HG02870 (cell line): ENCODE measurements at regions not wholly inside any gene's neighbourhood (a gene's known extent, or its start where the extent isn't known, plus 50 kb on each side); places are given as distances from the start of the nearest gene placed in this dataset.

Source experiments
- ATAC-seq: cut with Tn5 transposase; IDR thresholded peaks from one replicate; pipeline ENCODE4 v1.9.1; 2021; ENCODE audit warnings: mild to moderate bottlenecking, moderate library complexity; ENCODE audit not compliant: unreplicated experiment

DNA sequence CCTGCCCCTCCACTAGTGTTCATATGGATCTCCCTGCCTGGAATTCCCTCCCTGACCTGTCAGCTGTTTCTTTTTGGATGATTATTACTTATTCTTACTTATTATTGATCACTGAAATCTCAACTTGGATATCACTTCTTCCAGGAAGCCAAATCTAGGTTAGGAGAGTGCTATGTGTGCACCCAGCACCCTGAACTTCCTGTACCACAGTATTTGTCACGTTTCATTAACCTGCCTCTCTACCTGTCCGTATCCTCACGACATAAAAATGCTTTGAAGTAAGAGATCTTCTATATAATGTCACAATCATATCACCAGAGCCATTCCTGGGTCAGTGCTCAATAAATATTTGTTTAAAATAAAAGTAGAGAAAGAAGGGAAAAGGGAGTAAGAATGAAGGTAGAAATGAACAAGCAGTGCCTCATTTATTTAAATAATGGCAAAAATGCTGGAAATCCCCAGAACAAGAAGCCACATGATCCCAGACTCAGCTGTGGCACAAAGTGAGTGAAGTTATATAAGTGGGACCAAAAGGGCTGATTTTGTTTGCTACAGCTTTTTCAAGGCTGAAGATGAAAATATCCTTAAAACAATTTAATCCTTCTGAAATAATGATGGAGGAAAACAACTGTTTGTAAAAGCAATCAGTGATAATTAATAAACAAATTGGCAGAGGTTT lies 88.0 kb upstream of the MANEA start:
- no peak for ATAC-seq

- ATAC-seq, result no peak
These were observed 80.4 kb upstream of the MANEA start for GRCh38 chr6:95496769-95497426.

DNA sequence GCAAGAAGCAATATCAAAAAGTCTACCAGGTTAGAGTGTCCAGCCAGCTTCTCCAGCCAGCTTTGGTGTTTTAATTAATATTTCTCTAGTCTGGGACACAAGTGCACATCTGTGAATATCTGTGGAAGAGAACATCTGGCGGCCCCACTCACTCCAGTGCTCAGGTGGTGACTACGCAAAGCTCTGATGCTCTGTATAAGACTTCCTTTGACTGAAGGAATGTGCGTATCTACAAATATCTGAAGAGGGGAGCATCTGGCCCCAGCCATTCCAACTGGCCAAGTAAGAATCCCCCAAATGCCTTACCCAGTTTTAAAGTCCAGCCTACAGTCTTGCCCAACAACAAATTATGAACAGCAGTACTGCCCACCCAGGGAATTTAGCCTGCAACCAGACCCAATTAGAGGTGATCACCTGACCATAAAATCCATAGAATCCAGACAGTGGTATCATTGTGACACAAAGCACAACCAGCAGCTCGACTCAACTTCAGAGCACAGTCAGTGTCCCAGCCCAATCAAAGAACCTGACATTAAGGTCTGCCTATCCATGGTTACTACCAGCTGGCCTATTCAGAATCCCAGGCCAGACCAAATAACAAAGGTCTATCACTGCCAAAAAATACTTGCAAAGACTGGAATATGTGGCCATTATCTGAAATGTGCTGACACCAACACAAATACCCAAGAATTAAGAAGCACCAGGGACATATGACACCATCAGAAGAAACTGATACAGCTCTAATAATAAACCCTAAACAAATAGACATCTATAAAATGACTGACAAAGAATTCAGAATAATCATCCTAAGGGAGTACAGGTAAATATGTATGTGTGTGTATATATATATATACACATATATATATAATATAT lies 76.1 kb upstream of the MANEA start:
- no peak for ATAC-seq

DNA sequence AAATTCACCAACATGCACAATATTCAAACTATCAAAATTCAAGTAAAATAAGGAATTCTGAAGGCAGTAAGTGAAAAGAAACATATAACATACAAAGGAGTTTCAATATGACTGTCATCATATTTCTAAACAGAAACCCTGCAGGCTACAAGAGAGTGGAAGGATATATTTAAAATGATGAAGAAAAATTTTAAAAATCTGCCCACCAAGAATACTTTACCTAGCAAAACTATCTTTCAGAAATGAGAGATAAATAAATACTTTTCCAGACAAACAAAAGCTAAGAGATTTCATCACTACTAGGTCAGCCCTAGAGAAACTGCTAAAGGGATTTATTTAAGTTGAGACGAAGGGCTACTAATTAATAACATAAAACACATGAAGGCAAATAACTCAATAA lies 73.8 kb upstream of the MANEA start:
- no peak for ATAC-seq

- no peak for ATAC-seq
These were observed 65.9 kb upstream of the MANEA start for GRCh38 chr6:95511404-95511803.

GRCh38 chr6:95515975-95516374 lies 61.4 kb upstream of the MANEA start:
- ATAC-seq, result no peak

GRCh38 chr6:95517004-95517403 lies 60.3 kb upstream of the MANEA start:
- ATAC-seq, result no peak

GRCh38 chr6:95517568-95517967 lies 59.8 kb upstream of the MANEA start:
- ATAC-seq, result no peak

GRCh38 chr6:95518630-95519227 lies 58.6 kb upstream of the MANEA start:
- no peak for ATAC-seq

GRCh38 chr6:95519228-95520037 lies 57.9 kb upstream of the MANEA start:
- no peak for ATAC-seq

DNA sequence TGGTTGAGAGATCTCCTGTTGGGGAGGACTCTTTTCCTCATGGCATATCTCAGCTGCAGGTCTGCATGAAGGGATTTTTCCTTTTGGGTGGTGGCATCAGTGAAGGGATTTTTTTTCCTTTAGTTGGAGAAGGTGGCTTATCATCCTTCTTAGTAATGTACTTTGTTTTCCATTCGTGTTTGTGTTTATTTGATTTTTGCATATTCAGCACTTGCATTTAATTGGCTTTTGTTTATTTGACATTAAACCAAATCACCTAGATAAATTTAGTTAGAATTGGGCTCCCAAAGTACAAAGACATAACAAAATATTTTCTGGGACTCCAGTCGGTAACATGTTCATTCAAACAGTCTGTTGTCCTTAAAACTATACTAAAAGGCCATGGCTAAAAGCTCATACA lies 56.2 kb upstream of the MANEA start:
- ATAC-seq, result no peak
